Left forelimb (tissue), 1 donor: ENCODE measurements at regions not wholly inside any gene's neighbourhood (a gene's known extent, or its start where the extent isn't known, plus 50 kb on each side); places are given as distances from the start of the nearest gene placed in this dataset.
"Not testable (repeated sequence)": the region's sequence is repeated elsewhere in the genome, so short reads cannot be mapped to it uniquely, and the experiment has no call there.

ENCODE experiments used
- DNase-seq: peaks from one replicate; pipeline ENCODE4 v3.0.0-alpha.2; 2018; ENCODE audit warnings: low spot score

GRCh38 chr2:21194147-21194546 lies 70.4 kb downstream of the TDRD15 start:
- DNase-seq = no peak

DNA sequence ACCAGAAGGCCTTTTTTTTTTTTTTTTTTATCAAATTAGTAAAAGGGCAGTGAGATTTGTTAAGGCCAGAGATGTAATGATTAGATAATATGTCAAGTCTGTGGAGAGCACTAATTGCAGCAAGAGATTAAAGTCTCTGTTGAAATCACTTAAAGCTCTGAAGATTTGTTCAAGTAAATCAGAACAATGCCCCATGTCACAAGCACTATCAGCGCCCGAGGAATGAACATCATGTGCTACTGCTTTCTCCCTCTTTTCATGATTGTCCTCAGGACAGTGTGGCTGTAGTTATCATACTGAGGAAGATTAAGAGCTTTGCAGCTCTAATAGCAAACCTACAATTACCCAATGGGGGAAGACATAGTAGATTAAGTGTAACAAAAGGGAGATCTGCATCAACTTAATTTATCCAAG lies 71.1 kb downstream of the TDRD15 start:
- no peak for DNase-seq

DNA sequence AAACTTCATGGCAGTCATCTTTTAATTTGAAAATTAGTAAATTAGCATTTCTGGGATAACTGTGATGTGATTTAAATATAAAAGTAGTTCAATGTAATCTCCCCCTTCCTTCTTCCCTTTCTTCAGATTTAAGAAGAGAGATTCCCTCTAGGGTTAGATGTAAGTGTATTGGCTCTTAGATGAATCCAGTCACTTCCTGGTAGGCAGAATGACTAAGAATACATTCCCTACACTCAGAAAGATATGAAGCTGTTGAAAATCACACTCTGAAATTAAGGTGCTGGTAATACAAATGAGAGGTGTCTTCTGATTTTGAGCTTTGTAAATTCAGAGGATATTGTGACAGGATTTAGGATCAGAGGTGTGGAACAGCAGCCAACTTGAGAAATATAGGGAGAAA lies 71.6 kb downstream of the TDRD15 start:
- DNase-seq = no peak

GRCh38 chr2:21198637-21199036 lies 74.9 kb downstream of the TDRD15 start:
- DNase-seq = no peak

GRCh38 chr2:21203976-21204375 lies 80.2 kb downstream of the TDRD15 start:
- DNase-seq = no peak

GRCh38 chr2:21214085-21214484 lies 90.3 kb downstream of the TDRD15 start:
- DNase-seq = not testable (repeated sequence)

GRCh38 chr2:21217442-21217841 lies 93.7 kb downstream of the TDRD15 start:
- no peak for DNase-seq

DNA sequence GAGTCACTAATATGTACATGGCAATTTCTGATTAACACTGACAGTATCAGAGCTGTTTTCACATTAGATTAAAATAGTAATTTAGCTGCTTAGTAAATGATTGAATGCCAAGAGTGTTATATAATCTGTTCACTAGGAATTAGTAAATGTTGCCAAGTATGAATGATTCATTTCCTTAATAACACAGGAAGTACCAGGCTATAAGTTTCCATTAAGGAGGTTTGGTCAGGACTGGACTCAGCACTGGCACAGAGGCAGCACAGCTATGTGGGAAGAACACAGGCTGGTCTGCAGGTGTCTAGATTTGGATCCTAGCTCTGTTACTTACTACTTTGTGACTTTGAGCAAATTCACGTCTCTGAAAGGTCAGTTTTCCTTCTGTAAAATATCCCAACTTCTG lies 97.2 kb downstream of the TDRD15 start:
- no peak for DNase-seq

DNA sequence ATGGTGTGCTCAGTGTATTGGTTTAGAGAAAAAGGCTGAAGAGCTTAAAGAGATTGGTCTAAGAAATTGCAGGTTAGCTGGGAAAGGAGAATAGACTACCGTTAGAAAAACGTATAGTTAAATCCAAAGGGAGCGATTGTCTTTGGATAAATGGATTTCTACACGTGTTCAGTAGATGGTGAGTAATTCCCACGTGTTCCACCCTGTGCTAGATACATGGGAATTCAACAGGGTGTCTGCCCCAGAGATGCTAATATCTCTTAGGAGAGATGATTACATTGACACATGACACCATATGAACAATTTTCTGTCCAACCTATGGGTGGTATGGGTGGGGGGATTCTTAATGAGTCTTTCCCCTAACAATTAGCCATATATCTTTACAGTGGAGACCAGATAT lies 99.8 kb downstream of the TDRD15 start:
- no peak for DNase-seq

GRCh38 chr2:21228041-21228895 lies 104.5 kb downstream of the TDRD15 start:
- DNase-seq = no peak

DNA sequence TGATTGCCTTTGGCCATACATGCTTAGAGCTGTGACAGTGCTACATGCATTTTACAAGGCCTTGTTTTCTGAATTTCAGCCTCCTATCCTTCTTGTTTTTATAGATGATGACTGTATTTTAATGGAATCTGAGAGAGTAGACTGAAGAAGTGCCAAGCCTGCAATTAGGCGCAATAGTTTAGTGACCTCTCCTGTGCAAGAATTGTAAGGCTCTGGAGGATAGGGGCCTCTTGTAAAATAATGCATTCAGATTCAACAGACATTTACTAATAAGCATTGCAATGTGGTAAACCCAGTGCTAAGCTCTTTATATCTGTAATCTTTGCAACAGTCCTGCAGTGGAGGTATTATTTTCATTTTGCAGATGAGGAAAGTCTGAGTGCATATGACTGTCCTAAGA lies 105.5 kb downstream of the TDRD15 start:
- no peak for DNase-seq

DNA sequence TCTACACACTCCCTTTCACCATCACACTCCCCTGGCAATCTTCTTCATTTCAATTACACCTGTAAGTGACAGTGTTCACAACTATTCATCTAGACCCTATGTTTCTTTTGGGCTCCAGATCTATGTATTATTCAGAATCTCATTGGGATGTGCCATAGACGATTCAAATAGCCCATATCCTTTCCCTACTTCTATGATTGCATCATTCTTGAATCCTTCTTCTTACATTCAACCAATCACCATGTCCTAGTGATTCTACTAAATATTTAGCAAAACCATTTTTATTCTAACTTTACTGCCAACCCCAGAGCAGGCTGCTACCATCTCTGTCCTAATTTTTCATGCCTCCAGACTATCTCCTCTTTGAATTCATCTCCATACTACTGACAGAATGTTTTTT lies 106.4 kb downstream of the TDRD15 start:
- DNase-seq = no peak

GRCh38 chr2:21231985-21232384 lies 108.2 kb downstream of the TDRD15 start:
- DNase-seq = no peak

GRCh38 chr2:21233194-21233593 lies 109.4 kb downstream of the TDRD15 start:
- DNase-seq = no peak

GRCh38 chr2:21234001-21234400 lies 110.2 kb downstream of the TDRD15 start:
- no peak for DNase-seq

GRCh38 chr2:21234464-21235120 lies 110.8 kb downstream of the TDRD15 start:
- no peak for DNase-seq

GRCh38 chr2:21239749-21240148 lies 116.0 kb downstream of the TDRD15 start:
- DNase-seq = not testable (repeated sequence)

DNA sequence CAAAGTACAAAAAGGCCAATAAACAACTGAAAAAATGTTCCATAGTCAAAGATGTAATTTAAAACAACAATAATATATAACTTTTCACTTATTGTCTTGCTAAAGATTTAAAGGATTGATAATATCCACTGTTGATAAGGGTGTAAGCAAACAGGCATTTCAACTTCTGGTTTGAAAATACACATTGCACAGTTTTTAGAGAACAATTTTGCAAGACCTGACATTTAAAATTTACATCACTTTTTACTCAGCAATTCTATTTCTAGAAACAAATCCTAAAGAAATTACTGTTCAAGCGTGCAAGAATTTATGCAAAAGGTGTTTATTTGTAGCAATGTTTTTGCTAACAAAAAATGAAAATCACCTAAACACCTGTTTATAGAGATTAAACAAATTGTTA lies 120.4 kb downstream of the TDRD15 start:
- DNase-seq = no peak

DNA sequence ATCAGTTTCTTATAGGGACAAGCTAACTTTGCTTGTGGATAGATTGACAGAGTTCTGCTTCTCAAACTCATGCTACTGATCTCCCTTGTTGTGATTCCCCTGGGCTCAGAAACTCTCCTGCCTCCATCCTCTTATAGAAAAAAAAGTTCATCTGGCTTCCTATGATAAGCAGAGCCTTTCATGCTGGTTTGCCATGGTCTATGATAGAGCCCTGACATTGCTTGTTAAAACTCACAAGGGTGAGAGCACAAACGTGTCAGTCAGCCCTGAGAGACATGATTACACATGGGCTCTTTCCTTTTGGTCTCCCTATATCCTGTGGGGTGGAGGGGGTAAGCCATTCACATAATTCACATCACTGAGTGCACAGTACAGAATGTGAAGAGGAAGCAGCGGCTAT lies 121.8 kb downstream of the TDRD15 start:
- no peak for DNase-seq

- no peak for DNase-seq
Observed at GRCh38 chr2:21249367-21249766, 125.6 kb downstream of the TDRD15 start.

GRCh38 chr2:21250673-21251072 lies 126.9 kb downstream of the TDRD15 start:
- DNase-seq = no peak

GRCh38 chr2:21251216-21251980 lies 127.6 kb downstream of the TDRD15 start:
- DNase-seq = no peak
